GM13976 (cell line): ENCODE measurements at regions not wholly inside any gene's neighbourhood (a gene's known extent, or its start where the extent isn't known, plus 50 kb on each side); places are given as distances from the start of the nearest gene placed in this dataset.

Experiments
- DNase-seq: peaks from one replicate; pipeline ENCODE4 v3.0.0; 2012; ENCODE audit warnings: low spot score
- CTCF ChIP-seq: IDR thresholded peaks from 2 replicates; pipeline ENCODE4 v1.5.1; 2012; ENCODE audit warnings: borderline replicate concordance, mild to moderate bottlenecking; ENCODE audit not compliant: insufficient read depth; ENCODE audit errors: extremely low read depth, missing control alignments, control extremely low read depth
- in situ Hi-C: fragments of 300-500 bp; cut with MboI; formaldehyde crosslinking; loops from one replicate; pipeline ENCODE4 v1.12.0; 2022; ENCODE audit warnings: low sequenced_read_pairs, mixed read lengths, inconsistent platforms; ENCODE audit not compliant: unreplicated experiment

- in situ Hi-C loops = no loop called here
- no peak for DNase-seq
- TF ChIP-seq CTCF = no peak
Measured at GRCh38 chr3:70800951-70801350, 488.5 kb upstream of the MDFIC2 start.

- DNase-seq = no peak
- no peak for TF ChIP-seq CTCF
- in situ Hi-C loops = no loop called here
Measured at GRCh38 chr3:70789878-70790277, 477.4 kb upstream of the MDFIC2 start.

- no peak for TF ChIP-seq CTCF
- in situ Hi-C loops = no loop called here
- DNase-seq = no peak
Measured at GRCh38 chr3:70780790-70781189, 468.4 kb upstream of the MDFIC2 start.

- DNase-seq = no peak
- in situ Hi-C loops = no loop called here
- TF ChIP-seq CTCF = no peak
Measured at GRCh38 chr3:70779296-70779695, 466.9 kb upstream of the MDFIC2 start.

GRCh38 chr3:70776081-70776480 is 463.6 kb upstream of the MDFIC2 start:
- no peak for DNase-seq
- TF ChIP-seq CTCF = no peak
- in situ Hi-C loops = no loop called here

- no peak for DNase-seq
- TF ChIP-seq CTCF = no peak
- in situ Hi-C loops = no loop called here
Measured at GRCh38 chr3:70775257-70775656, 462.8 kb upstream of the MDFIC2 start.

- no peak for DNase-seq
- in situ Hi-C loops = no loop called here
- TF ChIP-seq CTCF = no peak
Measured at GRCh38 chr3:70774641-70775040, 462.2 kb upstream of the MDFIC2 start.
